CD4-positive, alpha-beta T cell treated with Interleukin-2 at 100 ng/mL for 4 hours (primary cell): ENCODE measurements at regions not wholly inside any gene's neighbourhood (a gene's known extent, or its start where the extent isn't known, plus 50 kb on each side); places are given as distances from the start of the nearest gene placed in this dataset.

Source experiments
- DNase-seq: peaks from one replicate; pipeline ENCODE4 v3.0.0-alpha.2; 2020; ENCODE audit warnings: low spot score

GRCh38 chr2:175560521-175561169 is 379.1 kb upstream of the ATP5MC3 start:
- DNase-seq, result no peak

GRCh38 chr2:175559613-175560012 is 378.1 kb upstream of the ATP5MC3 start:
- no peak for DNase-seq

DNA sequence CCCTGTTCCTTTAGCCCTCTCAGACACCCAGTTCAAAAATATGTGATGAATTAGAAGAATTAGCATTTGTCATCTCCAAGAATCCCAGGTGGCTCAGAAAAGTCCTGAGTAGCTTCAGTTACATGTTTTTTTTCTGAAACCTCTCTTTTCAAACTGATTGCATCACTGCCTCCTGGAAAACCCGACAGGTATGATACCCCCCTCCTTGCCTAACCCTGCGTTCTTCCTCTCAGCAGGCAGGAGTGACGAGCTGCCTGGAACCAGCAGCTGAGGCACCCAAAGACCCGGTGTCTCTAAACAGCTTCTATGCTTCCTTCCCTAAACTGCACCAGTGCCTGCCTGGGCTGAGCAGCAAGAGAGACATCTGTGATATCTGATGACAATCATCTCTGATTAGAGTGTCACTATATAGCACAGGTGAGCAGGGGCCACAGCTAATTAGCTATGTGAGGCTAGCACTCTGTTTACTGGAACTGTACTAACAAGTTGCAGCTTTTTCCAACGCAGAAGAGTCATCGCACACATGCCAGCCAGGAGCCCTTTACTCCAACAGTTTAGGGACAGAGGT is 376.4 kb upstream of the ATP5MC3 start:
- no peak for DNase-seq

GRCh38 chr2:175553910-175554309 is 372.4 kb upstream of the ATP5MC3 start:
- no peak for DNase-seq

DNA sequence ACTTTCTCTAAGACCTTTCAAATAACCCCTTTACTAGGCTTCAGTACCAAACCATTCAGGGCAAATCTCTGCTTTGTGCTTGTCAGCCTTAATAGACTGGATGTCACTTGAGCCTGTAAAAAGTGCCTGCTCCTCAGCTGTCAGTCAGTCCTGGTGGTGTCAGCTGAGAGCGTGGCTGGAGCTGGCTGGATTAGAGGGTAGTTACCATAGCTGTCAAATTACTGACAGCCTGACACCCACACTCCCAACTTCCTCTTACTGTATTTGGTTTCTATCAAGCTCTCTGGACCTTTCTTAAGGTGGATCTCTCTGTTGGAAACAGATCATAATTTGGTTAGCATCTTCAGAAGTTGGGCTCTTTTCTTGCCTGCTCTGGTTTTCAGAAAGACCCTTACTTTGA is 371.4 kb upstream of the ATP5MC3 start:
- no peak for DNase-seq

GRCh38 chr2:175540421-175540820 is 358.9 kb upstream of the ATP5MC3 start:
- no peak for DNase-seq

- no peak for DNase-seq
These were observed 357.6 kb upstream of the ATP5MC3 start for GRCh38 chr2:175539122-175539521.

- DNase-seq, result no peak
These were observed 354.5 kb upstream of the ATP5MC3 start for GRCh38 chr2:175536059-175536458.

DNA sequence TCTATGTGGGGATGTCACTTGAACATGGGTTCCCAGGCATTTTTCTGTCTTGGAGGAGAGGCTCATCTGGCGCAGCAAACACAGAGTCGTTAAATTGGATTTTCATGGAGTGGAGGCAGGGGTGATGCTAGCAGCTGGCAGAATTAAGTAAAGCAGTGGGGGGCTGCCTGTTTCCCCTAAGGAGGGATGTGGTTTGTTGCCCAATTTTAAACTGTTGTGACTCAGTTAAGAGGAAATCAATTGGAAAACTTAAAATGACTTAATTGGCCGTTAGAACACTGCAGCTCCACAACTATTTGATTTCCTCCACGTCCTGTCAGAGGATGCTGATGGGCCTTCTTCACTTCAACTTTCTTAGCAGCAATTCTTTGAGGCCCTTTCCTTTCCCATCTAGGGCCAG is 354.1 kb upstream of the ATP5MC3 start:
- no peak for DNase-seq

DNA sequence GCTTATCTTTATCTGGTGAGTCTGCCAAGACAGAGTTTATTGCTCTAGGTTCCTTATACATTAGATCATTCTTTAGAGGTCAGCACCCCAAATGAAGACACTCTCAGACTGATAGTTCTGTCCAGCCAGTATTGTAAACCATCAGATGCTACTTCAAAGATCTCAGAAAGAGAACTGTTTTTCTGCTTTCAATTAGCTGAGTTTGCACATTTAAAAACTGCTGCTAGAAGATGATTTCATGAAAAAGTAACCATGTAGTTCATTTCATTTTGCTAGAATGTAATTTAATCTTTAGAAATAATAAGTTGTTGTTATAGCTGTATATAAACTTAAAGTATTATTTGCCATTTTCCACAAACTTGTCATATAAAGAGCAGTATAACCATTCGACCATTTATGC is 344.5 kb upstream of the ATP5MC3 start:
- DNase-seq, result no peak

DNA sequence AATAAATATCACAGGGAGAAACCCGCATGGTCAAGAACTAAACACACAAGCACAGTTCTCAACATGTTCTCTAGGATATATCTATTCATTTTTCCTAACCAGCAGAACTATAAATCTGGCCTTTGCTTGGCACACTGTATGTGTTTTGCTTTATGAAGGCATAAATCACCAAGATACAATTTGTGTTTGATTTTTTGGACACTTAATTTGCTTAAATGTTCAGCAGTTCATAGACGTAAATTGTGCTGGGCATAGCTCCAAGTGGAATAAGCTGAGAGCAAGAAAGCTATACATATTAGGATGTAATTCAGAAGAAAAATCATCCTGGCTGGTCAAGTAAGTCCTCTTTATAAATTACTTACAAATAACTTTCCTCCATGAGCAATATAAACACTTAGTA is 341.5 kb upstream of the ATP5MC3 start:
- DNase-seq, result no peak

GRCh38 chr2:175518206-175518605 is 336.7 kb upstream of the ATP5MC3 start:
- DNase-seq, result no peak

- DNase-seq, result no peak
These were observed 335.0 kb upstream of the ATP5MC3 start for GRCh38 chr2:175516555-175516954.

DNA sequence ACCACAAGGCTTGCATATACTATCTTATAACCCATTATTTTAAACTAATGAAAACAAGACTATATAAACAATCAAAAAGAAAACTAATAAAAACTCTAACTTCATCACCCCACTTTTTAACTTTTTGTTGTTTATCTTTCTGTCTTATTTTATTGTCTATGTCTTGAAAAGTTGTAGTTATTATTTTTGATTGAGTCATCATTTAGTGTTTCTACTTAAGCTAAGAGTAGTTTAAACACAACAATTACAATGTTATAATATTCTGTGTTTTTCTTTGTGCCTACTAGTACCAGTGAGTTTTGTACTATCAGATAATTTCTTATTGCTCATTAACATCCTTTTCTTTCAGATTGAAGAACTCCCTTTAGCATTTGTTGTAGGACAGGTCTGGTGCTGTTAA is 318.7 kb upstream of the ATP5MC3 start:
- no peak for DNase-seq

- DNase-seq, result no peak
These were observed 308.9 kb upstream of the ATP5MC3 start for GRCh38 chr2:175490360-175490791.

- no peak for DNase-seq
These were observed 296.7 kb upstream of the ATP5MC3 start for GRCh38 chr2:175478096-175478768.

DNA sequence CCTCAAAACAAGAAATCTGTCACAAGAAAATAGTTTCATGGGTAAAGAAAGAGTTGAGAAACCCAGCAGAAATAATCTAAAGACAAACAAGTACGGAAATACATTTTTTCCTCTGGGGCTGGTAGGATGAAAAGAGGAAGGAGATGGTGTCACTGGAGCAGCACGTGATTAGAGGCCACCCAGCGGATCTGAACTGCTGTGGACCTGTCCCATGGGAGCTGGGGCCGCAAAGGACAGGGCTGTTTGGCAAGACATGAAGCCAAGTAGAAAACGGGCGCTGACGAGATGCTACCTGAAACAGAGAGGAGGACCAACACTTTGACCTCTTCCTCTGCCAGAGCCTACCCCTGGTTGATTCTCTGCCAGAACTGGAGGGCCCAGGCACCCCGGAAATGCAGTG is 295.4 kb upstream of the ATP5MC3 start:
- DNase-seq, result no peak

DNA sequence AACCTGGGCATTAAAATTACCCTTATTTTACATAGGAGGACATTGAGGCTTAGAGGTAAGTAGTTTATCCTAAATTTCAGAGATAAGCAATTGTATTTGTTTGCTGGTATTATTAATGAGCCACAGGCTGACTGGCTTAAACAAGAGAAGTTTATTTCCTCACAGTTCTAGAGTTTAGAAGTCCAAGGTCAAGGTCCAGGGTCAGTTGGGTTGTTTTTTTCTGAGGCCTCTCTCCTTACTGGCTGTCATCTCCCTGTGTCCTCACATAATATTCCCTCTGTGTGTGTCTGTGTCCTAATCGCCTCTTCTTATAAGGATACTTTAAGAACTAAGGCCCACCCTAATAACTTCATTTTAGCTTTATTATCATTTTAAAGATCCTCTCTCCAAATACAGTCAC is 294.9 kb upstream of the ATP5MC3 start:
- no peak for DNase-seq

GRCh38 chr2:175475130-175475529 is 293.6 kb upstream of the ATP5MC3 start:
- DNase-seq, result no peak

DNA sequence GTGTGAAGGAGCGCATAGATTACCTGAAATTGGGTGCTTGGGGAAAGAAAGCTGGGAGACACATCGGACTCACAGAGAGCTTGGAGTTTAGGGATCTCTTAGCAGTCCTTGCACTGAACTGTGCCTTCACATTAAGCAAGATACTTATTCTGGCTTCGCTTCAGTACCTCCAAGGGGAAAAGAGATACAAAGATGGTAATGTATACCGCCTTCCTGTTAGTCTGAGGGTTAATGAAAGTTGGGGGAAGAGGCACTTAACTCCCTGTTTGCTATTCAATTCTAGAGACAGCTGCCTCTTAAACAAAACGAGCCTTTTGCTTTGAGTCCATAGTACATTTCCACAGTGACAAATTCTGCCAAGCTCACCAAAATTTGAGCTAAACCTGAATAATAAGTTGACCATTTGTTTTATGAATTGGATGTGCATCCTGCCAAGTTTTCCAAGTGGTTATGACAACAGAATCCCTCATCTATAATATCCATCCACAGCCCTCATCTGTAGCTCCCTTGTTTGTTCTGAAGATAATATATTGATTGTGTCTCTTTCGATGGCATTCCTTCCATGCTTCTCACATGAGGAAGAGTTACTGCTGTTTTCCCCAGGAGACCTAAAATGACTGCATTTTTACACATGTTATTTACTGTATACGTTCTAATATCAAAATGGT is 287.1 kb upstream of the ATP5MC3 start:
- no peak for DNase-seq

GRCh38 chr2:175465101-175465500 is 283.6 kb upstream of the ATP5MC3 start:
- DNase-seq, result no peak

DNA sequence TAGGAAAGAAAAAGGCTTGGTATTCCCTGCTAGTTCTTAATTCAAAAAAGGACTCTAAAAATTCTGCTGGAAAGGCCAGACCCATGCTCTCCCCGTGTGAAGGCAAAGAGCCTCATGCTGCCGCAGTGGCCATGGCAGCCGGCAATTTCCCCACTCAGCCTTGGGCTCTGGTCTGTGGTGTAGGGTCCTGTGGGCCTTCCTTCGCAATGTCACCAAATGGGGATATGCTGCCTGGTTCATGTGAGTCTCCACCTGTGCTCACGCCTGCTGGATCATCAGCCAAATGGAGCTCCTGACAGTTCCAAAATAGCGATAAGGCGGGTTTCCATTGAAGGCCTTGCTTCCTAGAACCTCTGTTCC is 282.8 kb upstream of the ATP5MC3 start:
- no peak for DNase-seq

DNA sequence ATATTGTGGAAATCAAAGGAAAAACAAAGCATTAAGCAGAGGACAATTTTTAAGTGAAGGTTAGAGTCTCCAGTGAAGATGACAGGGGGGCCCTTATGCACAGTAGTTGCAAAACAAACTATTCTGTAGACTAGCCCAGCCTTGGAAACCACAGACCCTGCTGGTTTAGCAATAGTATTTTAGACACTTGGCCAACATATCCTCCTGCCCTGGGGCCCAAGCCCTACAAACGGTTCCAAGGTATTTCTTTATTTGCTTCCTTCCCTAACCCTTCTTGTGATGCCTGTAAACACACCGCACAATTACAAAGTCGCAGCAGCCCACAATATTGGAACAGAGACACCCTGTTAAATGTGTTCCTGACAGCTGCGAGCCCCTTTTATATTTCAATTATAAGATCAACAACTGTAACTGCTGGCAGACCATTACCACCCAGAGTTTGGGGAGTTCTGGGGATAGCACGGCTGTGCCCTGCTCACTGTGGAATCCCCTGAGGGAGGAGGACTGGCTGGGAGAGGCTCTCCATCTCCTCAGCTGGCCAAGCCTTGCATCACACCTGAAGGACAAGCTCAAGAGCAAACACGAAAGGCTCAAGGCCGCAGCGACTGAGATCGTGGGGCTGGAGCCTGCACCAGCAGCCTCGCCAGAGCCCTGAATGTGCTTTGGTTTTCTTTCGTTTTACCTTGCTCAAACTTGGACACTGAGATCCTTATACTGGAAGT is 282.2 kb upstream of the ATP5MC3 start:
- no peak for DNase-seq
